GM18868 (cell line): ENCODE measurements at regions not wholly inside any gene's neighbourhood (a gene's known extent, or its start where the extent isn't known, plus 50 kb on each side); places are given as distances from the start of the nearest gene placed in this dataset.

ENCODE experiments used
- ATAC-seq: cut with Tn5 transposase; IDR thresholded peaks from one replicate; pipeline ENCODE4 v1.9.1; 2021; ENCODE audit warnings: mild to moderate bottlenecking, moderate library complexity; ENCODE audit not compliant: unreplicated experiment

GRCh38 chr16:22757202-22757601, 56.8 kb upstream of the HS3ST2 start:
- no peak for ATAC-seq

- no peak for ATAC-seq
Observed at GRCh38 chr16:22762486-22762885, 51.5 kb upstream of the HS3ST2 start.

- ATAC-seq: no peak
Observed at GRCh38 chr16:22763437-22764080, 50.4 kb upstream of the HS3ST2 start.
